IMR-90 (cell line): ENCODE measurements at regions not wholly inside any gene's neighbourhood (a gene's known extent, or its start where the extent isn't known, plus 50 kb on each side); places are given as distances from the start of the nearest gene placed in this dataset.

ENCODE experiments used
- ATAC-seq: fragments of 200-7000 bp; cut with Tn5 transposase; 2 replicates; pipeline ENCODE4 v1.9.1; 2020; ENCODE audit warnings: low read depth, mild to moderate bottlenecking, moderate library complexity
- BruUV-seq: library from RNA; stranded (reverse); fragments of 400-500 nt; replicated peaks from 2 replicates; lab custom pipeline; 2021; lab: Mats Ljungman, UMichigan
- CTCF ChIA-PET: fragments of 300-600 bp; formaldehyde crosslinking; extraction: SDS; loops from one replicate; lab custom pipeline; 2021; ENCODE audit warnings: antibody characterized with exemption; lab: Yijun Ruan, JAX
- POLR2A ChIA-PET: fragments of 300-600 bp; sonication (Branson Sonifier 250); formaldehyde crosslinking; loops from one replicate; lab custom pipeline; 2022; ENCODE audit warnings: antibody characterized with exemption; ENCODE audit not compliant: unreplicated experiment; lab: Charles Lee
- DNase-seq: peaks from one replicate; pipeline ENCODE4 v3.0.0; 2013
- H2AFZ ChIP-seq: replicated peaks from 2 replicates; pipeline ENCODE3; 2013; ENCODE audit warnings: low read length, mild to moderate bottlenecking; ENCODE audit not compliant: poor library complexity
- H2AK5ac ChIP-seq: 2 replicates; pipeline ENCODE4 v1.6.1; 2013; ENCODE audit warnings: low read depth, low read length, inconsistent platforms
- H2AK9ac ChIP-seq: replicated peaks from 2 replicates; pipeline ENCODE3; 2013; ENCODE audit warnings: mild to moderate bottlenecking, low read depth, low read length, moderate library complexity; ENCODE audit not compliant: poor library complexity
- H2BK120ac ChIP-seq: 2 replicates; pipeline ENCODE4 v1.6.1; 2013; ENCODE audit warnings: low read depth, low read length, inconsistent platforms
- H2BK15ac ChIP-seq: 3 replicates; pipeline ENCODE4 v1.6.1; 2013; ENCODE audit warnings: low read depth, low read length, inconsistent platforms
- H2BK20ac ChIP-seq: 2 replicates; pipeline ENCODE4 v1.6.1; 2013; ENCODE audit warnings: low read depth, mild to moderate bottlenecking, inconsistent platforms, low read length, moderate library complexity
- H2BK5ac ChIP-seq: 2 replicates; pipeline ENCODE4 v1.6.1; 2013; ENCODE audit warnings: mild to moderate bottlenecking, low read depth, low read length, inconsistent platforms; ENCODE audit not compliant: poor library complexity, severe bottlenecking
- H3K14ac ChIP-seq: replicated peaks from 2 replicates; pipeline ENCODE4 v1.6.1; 2013; ENCODE audit warnings: low read depth, low read length, inconsistent platforms
- H3K18ac ChIP-seq: 2 replicates; pipeline ENCODE4 v1.6.1; 2013; ENCODE audit warnings: low read depth, low read length, control low read depth
- H3K23ac ChIP-seq: 2 replicates; pipeline ENCODE4 v1.6.1; 2013; ENCODE audit warnings: low read depth, low read length, inconsistent platforms
- H3K27ac ChIP-seq: 2 replicates; pipeline ENCODE4 v1.5.1; 2013; ENCODE audit warnings: mild to moderate bottlenecking, control low read depth, low read length; ENCODE audit not compliant: insufficient read depth
- H3K27me3 ChIP-seq: 2 replicates; pipeline ENCODE4 v1.6.1; 2013; ENCODE audit warnings: low read length; ENCODE audit not compliant: control insufficient read depth, insufficient read depth
- H3K36me3 ChIP-seq: 2 replicates; pipeline ENCODE4 v1.6.1; 2013; ENCODE audit warnings: low read length, mixed read lengths; ENCODE audit not compliant: control insufficient read depth, insufficient read depth
- H3K4ac ChIP-seq: 2 replicates; pipeline ENCODE4 v1.6.1; 2013; ENCODE audit warnings: low read depth, low read length, inconsistent platforms
- H3K4me1 ChIP-seq: 2 replicates; pipeline ENCODE4 v1.6.1; 2013; ENCODE audit warnings: low read length, mixed read lengths; ENCODE audit not compliant: control insufficient read depth, insufficient read depth
- H3K4me2 ChIP-seq: 2 replicates; pipeline ENCODE4 v1.6.1; 2013; ENCODE audit warnings: low read depth, mild to moderate bottlenecking, control low read depth, low read length, moderate library complexity
- H3K4me3 ChIP-seq: 2 replicates; pipeline ENCODE4 v1.5.1; 2013; ENCODE audit warnings: low read depth, mild to moderate bottlenecking, control low read depth, low read length, moderate library complexity; ENCODE audit not compliant: insufficient read depth
- H3K56ac ChIP-seq: 2 replicates; pipeline ENCODE4 v1.6.1; 2013; ENCODE audit warnings: low read length, inconsistent platforms; ENCODE audit not compliant: insufficient read depth; ENCODE audit errors: extremely low read depth
- H3K79me1 ChIP-seq, 2 experiments: 2 replicates each; pipeline ENCODE4 v1.6.1; 2013; ENCODE audit warnings: low read length in 2 of 2, inconsistent platforms in 1 of 2, low read depth in 1 of 2
- H3K9ac ChIP-seq: 2 replicates; pipeline ENCODE4 v1.6.1; 2013; ENCODE audit warnings: low read depth, low read length, control low read depth
- H3K9me1 ChIP-seq: 2 replicates; pipeline ENCODE4 v1.6.1; 2013; ENCODE audit warnings: low read length, inconsistent platforms; ENCODE audit not compliant: insufficient read depth
- H3K9me3 ChIP-seq: 2 replicates; pipeline ENCODE4 v1.6.1; 2013; ENCODE audit warnings: low read length; ENCODE audit not compliant: control insufficient read depth, insufficient read depth
- H4K20me1 ChIP-seq: 2 replicates; pipeline ENCODE4 v1.6.1; 2013; ENCODE audit warnings: low read length, inconsistent platforms; ENCODE audit not compliant: insufficient read depth
- H4K5ac ChIP-seq: 2 replicates; pipeline ENCODE4 v1.6.1; 2013; ENCODE audit warnings: mild to moderate bottlenecking, low read depth, low read length, control low read depth
- H4K8ac ChIP-seq, 2 experiments: 2 replicates each; pipeline ENCODE4 v1.6.1; 2013; ENCODE audit warnings: low read depth in 2 of 2, low read length in 2 of 2, control low read depth in 1 of 2, inconsistent platforms in 1 of 2
- H4K91ac ChIP-seq: 2 replicates; pipeline ENCODE4 v1.6.1; 2013; ENCODE audit warnings: low read depth, low read length, inconsistent platforms; ENCODE audit not compliant: insufficient read depth
- BHLHE40 ChIP-seq: fragments of 150-350 bp; IDR thresholded peaks from 2 replicates; pipeline ENCODE4 v1.6.1; 2016; ENCODE audit warnings: mild to moderate bottlenecking, low read depth, low read length
- CEBPB ChIP-seq: IDR thresholded peaks from 2 replicates; pipeline ENCODE4 v1.6.1; 2012; ENCODE audit warnings: low read depth, low read length, improper control_type of control experiment
- MAFK ChIP-seq: IDR thresholded peaks from 2 replicates; pipeline ENCODE4 v1.6.1; 2012; ENCODE audit warnings: low read depth, low read length, improper control_type of control experiment
- MXI1 ChIP-seq: IDR thresholded peaks from 2 replicates; pipeline ENCODE4 v1.6.1; 2012; ENCODE audit warnings: low read depth, mild to moderate bottlenecking, low read length, moderate library complexity, borderline replicate concordance
- SMC3 ChIP-seq: fragments of 150-350 bp; IDR thresholded peaks from 2 replicates; pipeline ENCODE4 v1.6.1; 2016; ENCODE audit warnings: low read depth, mild to moderate bottlenecking, antibody characterized with exemption, low read length, moderate library complexity
- WGBS, 2 experiments: methylation state at CpG; one replicate each; pipeline versions ENCODE4 v1.1.5 to v1.1.7; 2013; ENCODE audit warnings: missing lambda C conversion rate in 2 of 2; ENCODE audit not compliant: insufficient read length in 1 of 2; ENCODE audit errors: extremely low coverage in 2 of 2; 5-methylcytosine and 5-hydroxymethylcytosine counted together
- dilution Hi-C: fragments of 300-500 bp; cut with HindIII; formaldehyde crosslinking; loops from one replicate; pipeline ENCODE4 v1.14.3; 2018; ENCODE audit warnings: low sequenced_read_pairs; ENCODE audit not compliant: unreplicated experiment
- in situ Hi-C: fragments of 300-500 bp; cut with MboI; formaldehyde crosslinking; loops from 3 replicates; pipeline ENCODE4 v1.14.3; 2019; ENCODE audit warnings: low sequenced_read_pairs, inconsistent platforms, mixed read lengths
- intact Hi-C: fragments of 100-400 bp; cut with micrococcal nuclease; formaldehyde crosslinking; loops from 2 replicates; pipeline ENCODE4 v1.10.0; 2022

DNA sequence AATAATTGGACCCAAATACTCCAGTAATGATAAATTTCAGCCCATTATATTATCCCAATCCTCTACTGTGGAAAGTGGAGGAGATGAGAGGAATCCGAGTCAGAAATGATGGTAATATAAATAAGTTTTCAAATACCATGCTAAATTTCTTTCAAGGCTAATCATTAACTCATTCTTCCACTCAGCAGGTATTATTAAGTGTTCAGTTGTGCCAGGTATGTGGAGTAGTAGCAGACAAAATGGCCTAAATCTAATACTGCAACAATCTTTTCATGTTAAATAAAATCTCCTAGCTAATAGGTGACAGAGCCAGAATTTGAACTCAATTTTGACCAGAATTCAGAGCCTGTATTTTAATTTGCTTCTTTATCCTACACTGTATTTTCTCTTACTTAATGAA, 538.6 kb upstream of the ROBO2 start:
- Histone ChIP-seq H3K27ac (no peak overlapping the region), H2BK120ac (no peak overlapping the region), H3K4me3 (no peak overlapping the region), H3K4ac (no peak overlapping the region), H3K4me2 (no peak overlapping the region), H3K36me3 (no peaks in the 10 kb centered on the region), H2AK5ac (no peak overlapping the region), H4K5ac (no peak overlapping the region), H4K91ac (no peak overlapping the region), H3K14ac (no peak overlapping the region), H2BK5ac (no peak overlapping the region), H2AK9ac (no peak overlapping the region), H3K4me1 (no peaks in the 10 kb centered on the region; the same call in 1 of the 2 replicates), H2BK20ac (no peak overlapping the region; the same call in 1 of the 2 replicates), H2BK15ac (no peak overlapping the region), H3K18ac (no peak overlapping the region), H3K79me1 (peaks cover 0 to 2% of the 10 kb centered on the region in 2 experiments; a peak in 1 of 4 replicates), H3K56ac (no peak overlapping the region), H3K9me1 (no peaks in the 10 kb centered on the region), H4K20me1 (no peaks in the 10 kb centered on the region), H3K9me3 (no peaks in the 10 kb centered on the region), H3K9ac (no peak overlapping the region), H3K23ac (no peak overlapping the region), H2AFZ (no peak overlapping the region), H4K8ac (no peak overlapping the region), H3K27me3 (no peaks in the 10 kb centered on the region)
- in situ Hi-C loops, result no loop called here
- TF ChIP-seq SMC3 (no peak), MAFK (no peak), CEBPB (no peak), MXI1 (no peak), BHLHE40 (no peak)
- ATAC-seq (no peak), DNase-seq (no peak)
- intact Hi-C loops, result no loop called here
- dilution Hi-C loops, result no loop called here
- WGBS, 2 experiments, result no CpG with 5 or more reads among the region's 1 CpG
- POLR2A ChIA-PET, result no interaction called here
- BruUV-seq, result no TSS peak
- CTCF ChIA-PET, result no interaction called here
